ENCODE measurements at regions not wholly inside any gene's neighbourhood (a gene's known extent, or its start where the extent isn't known, plus 50 kb on each side); places are given as distances from the start of the nearest gene placed in this dataset.

- Mint-ChIP-seq H3K36me3 (ENCODE audit: low read depth) (no peaks in the 10 kb centered on the region), H3K4me3 (no peak overlapping the region), H3K9me3 (peaks cover 13% of the 10 kb centered on the region), H3K4me1 (ENCODE audit: low read depth) (no peaks in the 10 kb centered on the region), H3K27me3 (no peaks in the 10 kb centered on the region), H3K27ac (no peak overlapping the region)
Observed at GRCh38 chr11:29353833-29354232, 663.0 kb downstream of the KCNA4 start.

DNA sequence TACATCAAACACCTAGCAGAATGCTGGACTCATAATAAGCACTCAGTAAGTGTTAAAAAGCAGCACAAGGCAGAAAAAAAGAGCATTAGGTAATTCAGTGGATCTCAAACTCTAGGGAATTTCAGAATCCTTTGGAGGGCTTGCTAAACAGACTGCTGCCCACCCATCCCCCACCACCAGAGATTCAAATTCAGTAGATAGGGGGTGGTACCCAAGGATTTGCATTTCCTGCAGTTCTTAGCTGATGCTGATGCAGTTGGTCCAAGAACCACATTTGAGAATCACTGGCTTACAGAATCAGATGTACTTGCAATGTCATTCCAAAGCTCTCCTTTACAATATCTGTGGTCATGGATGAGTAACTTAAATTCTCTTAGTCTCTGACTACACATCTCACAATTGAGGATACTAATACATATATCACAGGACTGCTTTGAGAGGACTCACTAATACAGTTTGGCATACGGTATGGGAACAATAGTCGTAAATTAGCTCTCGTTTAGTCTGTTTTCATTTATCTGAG is 664.5 kb downstream of the KCNA4 start:
- Mint-ChIP-seq H3K27ac (no peak overlapping the region), H3K4me1 (ENCODE audit: low read depth) (no peaks in the 10 kb centered on the region), H3K4me3 (no peak overlapping the region), H3K9me3 (peaks cover 13% of the 10 kb centered on the region), H3K36me3 (ENCODE audit: low read depth) (no peaks in the 10 kb centered on the region), H3K27me3 (no peaks in the 10 kb centered on the region)

DNA sequence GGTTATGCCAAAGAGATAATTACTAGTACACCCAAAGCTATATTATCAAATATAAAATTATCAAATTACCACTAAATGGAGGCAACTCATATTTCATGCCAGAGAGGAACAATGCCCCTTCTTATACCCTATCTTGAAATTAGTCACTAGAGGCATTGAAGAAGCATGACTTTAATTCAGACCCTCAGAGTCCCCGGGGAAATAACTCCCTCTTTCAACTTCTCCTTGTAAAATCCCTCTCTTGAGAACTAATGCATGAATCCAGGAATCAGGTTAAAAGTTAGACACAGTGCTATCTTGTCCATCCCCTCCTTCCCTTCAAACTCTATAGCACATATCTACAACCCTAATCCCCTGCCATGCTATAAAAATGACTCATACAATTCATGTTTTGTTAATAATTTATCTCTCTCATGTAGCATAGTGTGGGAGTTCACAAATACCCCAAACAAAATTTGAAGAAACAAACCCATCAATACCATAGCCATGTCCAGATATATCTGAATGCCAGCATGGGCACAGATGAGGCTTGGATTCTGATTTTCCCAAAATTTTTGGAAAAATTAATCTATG is 665.4 kb downstream of the KCNA4 start:
- Mint-ChIP-seq H3K9me3 (peaks cover 10% of the 10 kb centered on the region), H3K4me3 (no peak overlapping the region), H3K4me1 (ENCODE audit: low read depth) (no peaks in the 10 kb centered on the region), H3K27ac (no peak overlapping the region), H3K27me3 (no peaks in the 10 kb centered on the region), H3K36me3 (ENCODE audit: low read depth) (no peaks in the 10 kb centered on the region)

- H3K4me1 Mint-ChIP-seq (ENCODE audit: low read depth) = no peaks in the 10 kb centered on the region
- no peaks in the 10 kb centered on the region for H3K9me3 Mint-ChIP-seq
- no peak overlapping the region for H3K4me3 Mint-ChIP-seq
- H3K36me3 Mint-ChIP-seq (ENCODE audit: low read depth) = no peaks in the 10 kb centered on the region
- no peaks in the 10 kb centered on the region for H3K27me3 Mint-ChIP-seq
- H3K27ac Mint-ChIP-seq = no peak overlapping the region
Observed at GRCh38 chr11:29343465-29344333, 673.1 kb downstream of the KCNA4 start.

DNA sequence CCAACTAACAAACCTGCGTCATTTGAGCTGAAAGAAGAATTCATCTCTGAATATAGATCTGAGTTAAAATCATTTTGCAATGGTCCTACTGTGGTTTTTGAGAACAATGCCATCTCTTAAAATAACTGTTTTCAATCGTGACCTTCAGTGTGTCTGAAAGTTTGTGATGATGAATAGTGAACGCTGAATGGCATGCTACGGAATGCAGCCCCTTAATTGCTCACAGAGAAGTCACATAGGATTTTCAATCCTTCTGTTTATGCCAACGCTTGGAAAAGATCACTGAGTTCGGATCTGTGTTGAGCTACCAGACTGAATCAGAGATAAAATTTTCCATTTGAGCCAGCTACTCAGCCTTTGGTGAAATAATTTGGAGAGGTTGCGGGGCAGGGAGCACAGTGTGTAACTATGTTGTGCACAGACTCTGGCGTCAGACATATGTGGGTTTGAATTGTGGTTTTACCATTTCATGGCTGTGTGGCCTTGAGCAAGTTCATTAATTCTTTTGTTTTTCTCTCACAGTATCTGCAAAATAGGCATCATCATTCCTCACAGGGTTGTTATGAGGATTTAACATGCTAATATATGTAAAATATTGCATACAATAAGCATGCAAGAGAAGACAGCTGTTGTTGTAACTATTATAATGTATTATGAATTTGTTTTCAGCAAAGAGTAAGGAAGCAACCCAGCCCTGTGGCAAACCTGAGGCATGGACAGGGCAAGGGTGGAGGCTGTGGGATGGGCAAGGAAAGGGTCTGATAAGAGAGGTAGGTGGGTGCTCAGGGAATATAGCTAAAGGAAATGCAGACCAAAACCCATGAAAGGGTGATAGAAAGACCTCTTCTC is 679.9 kb downstream of the KCNA4 start:
- Mint-ChIP-seq H3K4me3 (no peak overlapping the region), H3K36me3 (ENCODE audit: low read depth) (no peaks in the 10 kb centered on the region), H3K27ac (no peak overlapping the region), H3K27me3 (no peaks in the 10 kb centered on the region), H3K9me3 (no peaks in the 10 kb centered on the region), H3K4me1 (ENCODE audit: low read depth) (no peaks in the 10 kb centered on the region)

DNA sequence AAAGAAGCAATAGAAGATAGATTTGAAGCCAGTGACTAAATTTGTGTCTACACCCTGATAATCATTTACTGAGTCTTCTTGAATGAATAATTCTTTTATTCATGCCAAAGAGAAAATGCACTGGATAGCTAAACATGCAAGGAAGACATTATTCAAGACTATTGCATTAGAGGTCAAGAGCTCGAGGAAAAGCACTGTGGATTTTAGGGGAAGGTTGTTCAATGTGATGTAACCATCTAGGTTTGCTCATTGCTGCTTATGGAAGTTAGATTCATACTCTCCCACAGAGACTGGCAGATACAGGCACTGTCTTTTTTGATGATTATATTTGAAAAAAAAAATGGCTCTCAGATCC is 682.1 kb downstream of the KCNA4 start:
- no peaks in the 10 kb centered on the region for H3K27me3 Mint-ChIP-seq
- no peaks in the 10 kb centered on the region for H3K4me1 Mint-ChIP-seq (ENCODE audit: low read depth)
- H3K27ac Mint-ChIP-seq = no peak overlapping the region
- H3K9me3 Mint-ChIP-seq = no peaks in the 10 kb centered on the region
- no peak overlapping the region for H3K4me3 Mint-ChIP-seq
- H3K36me3 Mint-ChIP-seq (ENCODE audit: low read depth) = no peaks in the 10 kb centered on the region

DNA sequence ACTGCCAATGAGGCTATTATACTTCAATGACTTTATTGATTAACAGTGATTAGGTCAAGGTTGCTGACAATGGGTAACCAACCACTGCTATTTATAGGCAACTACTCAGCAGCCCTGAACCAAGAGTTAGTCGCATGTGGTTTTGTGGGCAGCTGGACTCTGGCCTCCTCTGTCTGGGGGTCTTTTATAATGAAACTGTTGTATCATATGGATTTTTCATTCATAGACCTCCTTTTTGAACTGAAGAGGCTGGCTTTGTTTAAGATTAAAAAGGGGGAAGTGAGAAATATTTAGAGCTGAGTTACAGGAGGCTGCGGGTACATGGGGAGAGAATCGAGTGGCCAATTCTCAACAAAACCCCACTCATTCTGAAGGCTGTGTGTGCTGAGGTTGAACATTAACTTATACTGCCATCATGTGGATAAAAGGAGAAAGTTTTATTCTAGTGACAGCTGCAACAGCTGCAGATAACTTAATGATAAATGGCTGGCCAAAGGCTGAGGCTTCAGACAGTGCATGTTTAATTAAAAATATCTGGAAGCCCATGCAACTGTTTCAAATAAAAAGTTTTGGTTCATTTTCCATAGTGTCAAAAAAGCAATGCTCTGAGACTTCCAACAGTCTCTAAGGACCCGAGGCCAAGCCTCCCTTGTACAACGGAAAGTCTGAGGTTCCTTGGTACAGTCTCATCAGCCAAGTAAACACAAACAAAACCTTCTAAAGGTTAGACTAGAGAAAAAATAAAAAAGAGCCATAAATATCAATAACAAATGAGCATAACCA is 682.6 kb downstream of the KCNA4 start:
- Mint-ChIP-seq H3K4me3 (no peak overlapping the region), H3K4me1 (ENCODE audit: low read depth) (no peaks in the 10 kb centered on the region), H3K27me3 (no peaks in the 10 kb centered on the region), H3K9me3 (no peaks in the 10 kb centered on the region), H3K36me3 (ENCODE audit: low read depth) (no peaks in the 10 kb centered on the region), H3K27ac (no peak overlapping the region)

DNA sequence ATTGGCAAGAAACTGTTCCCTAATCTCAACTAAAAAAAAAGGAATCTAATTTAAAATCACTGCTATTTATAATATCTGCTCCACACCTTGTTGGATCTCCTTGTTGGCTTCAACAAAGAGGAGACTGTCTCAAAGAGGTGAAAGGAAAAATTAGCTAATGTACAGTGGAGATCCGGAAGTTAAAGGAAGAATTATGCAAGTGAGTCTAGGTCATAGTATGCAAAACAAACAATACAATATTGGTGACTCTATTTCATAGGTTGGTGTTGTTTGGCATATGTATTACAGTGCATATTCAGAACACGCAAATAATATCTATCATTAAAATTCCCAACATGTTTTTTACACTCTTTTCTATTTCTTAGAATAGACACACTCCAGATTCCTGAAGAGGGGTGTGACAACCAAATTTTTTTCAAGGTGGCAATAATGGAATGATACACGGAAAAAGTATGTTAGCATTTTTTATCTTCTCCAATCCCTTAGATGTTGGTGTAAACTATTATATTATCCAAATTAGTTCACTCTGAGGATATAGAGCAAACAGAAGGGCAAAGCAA is 685.3 kb downstream of the KCNA4 start:
- no peak overlapping the region for H3K4me3 Mint-ChIP-seq
- H3K9me3 Mint-ChIP-seq = peaks cover 6% of the 10 kb centered on the region
- H3K27ac Mint-ChIP-seq = no peak overlapping the region
- no peaks in the 10 kb centered on the region for H3K4me1 Mint-ChIP-seq (ENCODE audit: low read depth)
- no peaks in the 10 kb centered on the region for H3K36me3 Mint-ChIP-seq (ENCODE audit: low read depth)
- H3K27me3 Mint-ChIP-seq = no peaks in the 10 kb centered on the region

DNA sequence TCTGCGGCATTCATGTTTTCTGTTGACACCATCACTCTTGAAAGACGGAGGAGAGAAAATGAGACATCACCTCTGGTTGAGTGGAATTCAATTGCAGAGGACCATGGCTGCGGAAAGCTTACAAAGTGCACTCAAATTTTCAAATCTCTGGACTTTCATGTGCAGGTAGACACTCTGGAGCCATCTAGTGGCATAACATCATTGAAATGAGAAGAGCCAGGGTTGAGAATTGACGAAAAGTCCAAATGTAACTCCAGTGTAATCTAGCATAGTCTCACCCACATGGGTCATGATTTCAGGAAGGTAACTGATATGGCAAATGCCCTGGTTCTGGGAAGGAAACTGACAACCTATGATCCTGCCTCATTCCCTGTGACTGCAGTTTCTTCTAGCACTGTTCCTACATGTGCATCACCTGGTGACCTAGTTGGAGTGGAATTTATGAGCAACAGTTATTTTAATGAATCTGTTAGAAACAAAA is 687.8 kb downstream of the KCNA4 start:
- no peaks in the 10 kb centered on the region for H3K27me3 Mint-ChIP-seq
- no peak overlapping the region for H3K27ac Mint-ChIP-seq
- H3K4me1 Mint-ChIP-seq (ENCODE audit: low read depth) = no peaks in the 10 kb centered on the region
- no peaks in the 10 kb centered on the region for H3K36me3 Mint-ChIP-seq (ENCODE audit: low read depth)
- peaks cover 6% of the 10 kb centered on the region for H3K9me3 Mint-ChIP-seq
- no peak overlapping the region for H3K4me3 Mint-ChIP-seq

DNA sequence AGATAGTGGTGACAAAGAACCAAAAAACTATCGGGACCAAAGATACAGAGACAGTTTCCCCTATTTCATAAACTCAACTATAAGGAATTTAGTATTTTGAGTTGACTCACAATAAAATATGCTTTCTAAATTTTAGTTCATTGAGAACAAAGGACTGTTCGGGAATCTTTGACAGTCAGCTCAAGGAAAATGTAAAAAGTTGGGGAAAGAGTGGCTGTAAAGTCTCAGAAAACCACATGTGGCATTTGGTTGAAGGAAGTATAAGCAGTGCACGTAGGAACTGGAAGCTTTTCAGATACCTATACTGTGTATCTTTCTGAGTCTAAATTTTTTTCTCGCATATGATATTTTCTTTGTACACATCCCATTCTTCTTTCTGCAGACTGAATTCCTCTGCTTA is 688.9 kb downstream of the KCNA4 start:
- no peak overlapping the region for H3K27ac Mint-ChIP-seq
- no peaks in the 10 kb centered on the region for H3K27me3 Mint-ChIP-seq
- no peak overlapping the region for H3K4me3 Mint-ChIP-seq
- no peaks in the 10 kb centered on the region for H3K36me3 Mint-ChIP-seq (ENCODE audit: low read depth)
- peaks cover 6% of the 10 kb centered on the region for H3K9me3 Mint-ChIP-seq
- no peaks in the 10 kb centered on the region for H3K4me1 Mint-ChIP-seq (ENCODE audit: low read depth)

GRCh38 chr11:29326757-29327156 is 690.1 kb downstream of the KCNA4 start:
- Mint-ChIP-seq H3K4me1 (ENCODE audit: low read depth) (no peaks in the 10 kb centered on the region), H3K4me3 (no peak overlapping the region), H3K27me3 (no peaks in the 10 kb centered on the region), H3K27ac (no peak overlapping the region), H3K9me3 (peaks cover 6% of the 10 kb centered on the region), H3K36me3 (ENCODE audit: low read depth) (no peaks in the 10 kb centered on the region)

DNA sequence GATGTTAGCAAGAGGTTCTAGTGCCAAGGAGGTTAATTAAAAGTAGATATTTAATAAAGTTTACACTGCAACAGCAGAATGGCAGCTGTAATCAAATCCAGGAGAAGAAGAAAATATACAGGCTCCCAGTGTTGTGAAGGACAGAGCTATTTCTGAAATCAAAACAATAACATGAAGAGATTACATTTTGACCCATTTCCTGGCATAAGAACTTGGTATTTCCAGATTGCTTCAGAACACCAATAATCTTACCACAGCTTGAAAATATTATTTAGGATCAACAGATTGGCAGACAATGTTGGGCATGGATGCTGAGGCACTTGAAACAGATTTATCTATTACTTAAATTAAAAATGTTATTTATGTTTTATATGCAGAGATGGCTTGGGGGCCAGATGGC is 692.5 kb downstream of the KCNA4 start:
- H3K4me3 Mint-ChIP-seq = no peak overlapping the region

GRCh38 chr11:29321293-29322132 is 695.3 kb downstream of the KCNA4 start:
- peaks cover 12% of the 10 kb centered on the region for H3K9me3 Mint-ChIP-seq
- no peaks in the 10 kb centered on the region for H3K4me1 Mint-ChIP-seq (ENCODE audit: low read depth)

More for the DNA sequence above, 692.5 kb downstream of the KCNA4 start:
- no peaks in the 10 kb centered on the region for H3K36me3 Mint-ChIP-seq (ENCODE audit: low read depth)
- H3K27me3 Mint-ChIP-seq = no peaks in the 10 kb centered on the region
- no peak overlapping the region for H3K27ac Mint-ChIP-seq
- no peaks in the 10 kb centered on the region for H3K4me1 Mint-ChIP-seq (ENCODE audit: low read depth)
- H3K9me3 Mint-ChIP-seq = peaks cover 9% of the 10 kb centered on the region

More at GRCh38 chr11:29321293-29322132, 695.3 kb downstream of the KCNA4 start:
- Mint-ChIP-seq H3K36me3 (ENCODE audit: low read depth) (no peaks in the 10 kb centered on the region), H3K27me3 (no peaks in the 10 kb centered on the region), H3K4me3 (no peak overlapping the region), H3K27ac (no peak overlapping the region)

All from stimulated activated naive CD8-positive, alpha-beta T cell treated with anti-CD3 and anti-CD28 coated beads, Interleukin-15, Interleukin-2, amounts not matched to agents 100 ng/mL and 50 ng/mL, for 24 hours (primary cell).